Suprapubic skin (tissue), 4 donors: ENCODE measurements at regions not wholly inside any gene's neighbourhood (a gene's known extent, or its start where the extent isn't known, plus 50 kb on each side); places are given as distances from the start of the nearest gene placed in this dataset.

Source experiments
- POLR2A ChIP-seq, 2 donors: fragments of 450-650 bp; IDR thresholded peaks; one replicate each; pipeline ENCODE4 v1.6.1; 2017; ENCODE audit warnings: antibody characterized with exemption in 2 of 2, mild to moderate bottlenecking in 2 of 2, moderate library complexity in 2 of 2
- POLR2AphosphoS5 ChIP-seq, 3 donors: sonication (generic); formaldehyde crosslinking; IDR thresholded peaks; one replicate each; pipeline ENCODE4 v1.6.1; 2017; ENCODE audit warnings: antibody characterized with exemption in 3 of 3

- no peak for TF ChIP-seq POLR2A (IDR thresholded peaks at IDR 0.05)
- TF ChIP-seq POLR2AphosphoS5 (IDR thresholded peaks at IDR 0.05): no peak
Measured at GRCh38 chr1:221626041-221626440, 115.8 kb downstream of the DUSP10 start.
